GM19035 (cell line): ENCODE measurements at regions not wholly inside any gene's neighbourhood (a gene's known extent, or its start where the extent isn't known, plus 50 kb on each side); places are given as distances from the start of the nearest gene placed in this dataset.

ENCODE experiments used
- ATAC-seq: cut with Tn5 transposase; IDR thresholded peaks from one replicate; pipeline ENCODE4 v1.9.1; 2021; ENCODE audit not compliant: unreplicated experiment

- no peak for ATAC-seq
These were observed 367.5 kb upstream of the FIGN start for GRCh38 chr2:164103271-164103670.

- no peak for ATAC-seq
These were observed 366.6 kb upstream of the FIGN start for GRCh38 chr2:164102366-164102765.

GRCh38 chr2:164091673-164092072 lies 355.9 kb upstream of the FIGN start:
- ATAC-seq: no peak

- no peak for ATAC-seq
These were observed 354.7 kb upstream of the FIGN start for GRCh38 chr2:164090533-164090932.

- ATAC-seq: no peak
These were observed 348.3 kb upstream of the FIGN start for GRCh38 chr2:164084066-164084465.

- ATAC-seq: no peak
These were observed 344.7 kb upstream of the FIGN start for GRCh38 chr2:164080486-164080885.

GRCh38 chr2:164079258-164079657 lies 343.4 kb upstream of the FIGN start:
- no peak for ATAC-seq

GRCh38 chr2:164078421-164078820 lies 342.6 kb upstream of the FIGN start:
- ATAC-seq: no peak

GRCh38 chr2:164073101-164074074 lies 337.6 kb upstream of the FIGN start:
- no peak for ATAC-seq

GRCh38 chr2:164069540-164069939 lies 333.7 kb upstream of the FIGN start:
- no peak for ATAC-seq

GRCh38 chr2:164068063-164068462 lies 332.3 kb upstream of the FIGN start:
- ATAC-seq: no peak

- no peak for ATAC-seq
These were observed 330.3 kb upstream of the FIGN start for GRCh38 chr2:164066095-164066494.

- no peak for ATAC-seq
These were observed 329.2 kb upstream of the FIGN start for GRCh38 chr2:164065038-164065437.

GRCh38 chr2:164061129-164061746 lies 325.4 kb upstream of the FIGN start:
- peak; percentile 74 for ATAC-seq

- no peak for ATAC-seq
These were observed 324.2 kb upstream of the FIGN start for GRCh38 chr2:164060031-164060430.

GRCh38 chr2:164055623-164056022 lies 319.8 kb upstream of the FIGN start:
- ATAC-seq: no peak

GRCh38 chr2:164054651-164055050 lies 318.8 kb upstream of the FIGN start:
- ATAC-seq: no peak

GRCh38 chr2:164053021-164053420 lies 317.2 kb upstream of the FIGN start:
- no peak for ATAC-seq

GRCh38 chr2:164052006-164052405 lies 316.2 kb upstream of the FIGN start:
- ATAC-seq: no peak

- no peak for ATAC-seq
These were observed 312.9 kb upstream of the FIGN start for GRCh38 chr2:164048729-164049128.

- ATAC-seq: no peak
These were observed 310.2 kb upstream of the FIGN start for GRCh38 chr2:164046040-164046439.

GRCh38 chr2:164044622-164045021 lies 308.8 kb upstream of the FIGN start:
- ATAC-seq: no peak
